ENCODE measurements at regions not wholly inside any gene's neighbourhood (a gene's known extent, or its start where the extent isn't known, plus 50 kb on each side); places are given as distances from the start of the nearest gene placed in this dataset.

- no peaks in the 10 kb centered on the region for H3K9me3 ChIP-seq (ENCODE audit: severe bottlenecking)
- TF ChIP-seq CTCF (IDR thresholded peaks at IDR 0.05; ENCODE audit: poor library complexity, severe bottlenecking) = no peak
- DNase-seq (ENCODE audit: low spot score) = no peak
- H3K36me3 ChIP-seq (ENCODE audit: low read depth) = no peaks in the 10 kb centered on the region
- no peaks in the 10 kb centered on the region for H3K4me1 ChIP-seq (ENCODE audit: insufficient read depth, poor library complexity, severe bottlenecking)
- ATAC-seq (ENCODE audit: low read depth) = no peak
- no peaks in the 10 kb centered on the region for H3K27me3 ChIP-seq (ENCODE audit: insufficient read depth, poor library complexity, severe bottlenecking)
- no peak overlapping the region for H3K4me3 ChIP-seq (ENCODE audit: severe bottlenecking)
- no peak overlapping the region for H3K27ac ChIP-seq (ENCODE audit: poor library complexity, severe bottlenecking)
Observed at GRCh38 chr1:221381910-221382623, 359.8 kb downstream of the DUSP10 start.

- H3K4me3 ChIP-seq (ENCODE audit: severe bottlenecking) = no peak overlapping the region
- H3K9me3 ChIP-seq (ENCODE audit: severe bottlenecking) = no peaks in the 10 kb centered on the region
- peak overlapping the region; percentile 19 for H3K27ac ChIP-seq (ENCODE audit: poor library complexity, severe bottlenecking)
- no peak for TF ChIP-seq CTCF (IDR thresholded peaks at IDR 0.05; ENCODE audit: poor library complexity, severe bottlenecking)
- H3K4me1 ChIP-seq (ENCODE audit: insufficient read depth, poor library complexity, severe bottlenecking) = peaks cover 2% of the 10 kb centered on the region
- no peaks in the 10 kb centered on the region for H3K27me3 ChIP-seq (ENCODE audit: insufficient read depth, poor library complexity, severe bottlenecking)
- no peaks in the 10 kb centered on the region for H3K36me3 ChIP-seq (ENCODE audit: low read depth)
- DNase-seq (ENCODE audit: low spot score) (no peak), ATAC-seq (ENCODE audit: low read depth) (peak; percentile 52)
Observed at GRCh38 chr1:221392453-221392852, 349.4 kb downstream of the DUSP10 start.

GRCh38 chr1:221394011-221394544 is 347.8 kb downstream of the DUSP10 start:
- H3K4me1 ChIP-seq (ENCODE audit: insufficient read depth, poor library complexity, severe bottlenecking) = peaks cover 2% of the 10 kb centered on the region
- H3K27ac ChIP-seq (ENCODE audit: poor library complexity, severe bottlenecking) = peak overlapping the region; percentile 19
- no peaks in the 10 kb centered on the region for H3K9me3 ChIP-seq (ENCODE audit: severe bottlenecking)
- 0 out of 3 replicates have a peak, but pooled peaks have one; percentile 25 for ATAC-seq (ENCODE audit: low read depth)
- H3K27me3 ChIP-seq (ENCODE audit: insufficient read depth, poor library complexity, severe bottlenecking) = no peaks in the 10 kb centered on the region
- DNase-seq (ENCODE audit: low spot score) = no peak
- TF ChIP-seq CTCF (IDR thresholded peaks at IDR 0.05; ENCODE audit: poor library complexity, severe bottlenecking) = no peak
- H3K36me3 ChIP-seq (ENCODE audit: low read depth) = no peaks in the 10 kb centered on the region
- no peak overlapping the region for H3K4me3 ChIP-seq (ENCODE audit: severe bottlenecking)

GRCh38 chr1:221396526-221396925 is 345.4 kb downstream of the DUSP10 start:
- H3K27ac ChIP-seq (ENCODE audit: poor library complexity, severe bottlenecking) = no peak overlapping the region
- DNase-seq (ENCODE audit: low spot score) = no peak
- H3K36me3 ChIP-seq (ENCODE audit: low read depth) = no peaks in the 10 kb centered on the region

More at GRCh38 chr1:221396526-221396925, 345.4 kb downstream of the DUSP10 start:
- TF ChIP-seq CTCF (IDR thresholded peaks at IDR 0.05; ENCODE audit: poor library complexity, severe bottlenecking) = no peak
- Histone ChIP-seq H3K27me3 (ENCODE audit: insufficient read depth, poor library complexity, severe bottlenecking) (no peaks in the 10 kb centered on the region), H3K4me3 (ENCODE audit: severe bottlenecking) (no peak overlapping the region), H3K4me1 (ENCODE audit: insufficient read depth, poor library complexity, severe bottlenecking) (peaks cover 2% of the 10 kb centered on the region), H3K9me3 (ENCODE audit: severe bottlenecking) (no peaks in the 10 kb centered on the region)
- no peak for ATAC-seq (ENCODE audit: low read depth)

All from RWPE2 (cell line).